ENCODE measurements at regions not wholly inside any gene's neighbourhood (a gene's known extent, or its start where the extent isn't known, plus 50 kb on each side); places are given as distances from the start of the nearest gene placed in this dataset.

- Histone ChIP-seq H3K27me3 (replicated peaks; ENCODE audit: control insufficient read depth, insufficient read depth, low read length) (no peaks in the 10 kb centered on the region), H3K36me3 (ENCODE audit: control insufficient read depth, insufficient read depth, low read length) (no peaks in the 10 kb centered on the region), H3K4me3 (replicated peaks; ENCODE audit: low read depth, low read length) (no peak overlapping the region)
- TF ChIP-seq, protein P1, sequence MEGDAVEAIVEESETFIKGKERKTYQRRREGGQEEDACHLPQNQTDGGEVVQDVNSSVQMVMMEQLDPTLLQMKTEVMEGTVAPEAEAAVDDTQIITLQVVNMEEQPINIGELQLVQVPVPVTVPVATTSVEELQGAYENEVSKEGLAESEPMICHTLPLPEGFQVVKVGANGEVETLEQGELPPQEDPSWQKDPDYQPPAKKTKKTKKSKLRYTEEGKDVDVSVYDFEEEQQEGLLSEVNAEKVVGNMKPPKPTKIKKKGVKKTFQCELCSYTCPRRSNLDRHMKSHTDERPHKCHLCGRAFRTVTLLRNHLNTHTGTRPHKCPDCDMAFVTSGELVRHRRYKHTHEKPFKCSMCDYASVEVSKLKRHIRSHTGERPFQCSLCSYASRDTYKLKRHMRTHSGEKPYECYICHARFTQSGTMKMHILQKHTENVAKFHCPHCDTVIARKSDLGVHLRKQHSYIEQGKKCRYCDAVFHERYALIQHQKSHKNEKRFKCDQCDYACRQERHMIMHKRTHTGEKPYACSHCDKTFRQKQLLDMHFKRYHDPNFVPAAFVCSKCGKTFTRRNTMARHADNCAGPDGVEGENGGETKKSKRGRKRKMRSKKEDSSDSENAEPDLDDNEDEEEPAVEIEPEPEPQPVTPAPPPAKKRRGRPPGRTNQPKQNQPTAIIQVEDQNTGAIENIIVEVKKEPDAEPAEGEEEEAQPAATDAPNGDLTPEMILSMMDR (IDR thresholded peaks at IDR 0.05; ENCODE audit: insufficient read depth, low read length, poor library complexity, severe bottlenecking) = no peak
- no peak for DNase-seq (ENCODE audit: extremely low read depth, insufficient read length)
Measured at GRCh38 chr13:73228546-73228945, 169.7 kb downstream of the KLF5 start.

- Histone ChIP-seq H3K36me3 (ENCODE audit: control insufficient read depth, insufficient read depth, low read length) (no peaks in the 10 kb centered on the region), H3K4me3 (replicated peaks; ENCODE audit: low read depth, low read length) (no peak overlapping the region), H3K27me3 (replicated peaks; ENCODE audit: control insufficient read depth, insufficient read depth, low read length) (no peaks in the 10 kb centered on the region)
- DNase-seq (ENCODE audit: extremely low read depth, insufficient read length) = no peak
- TF ChIP-seq, protein P1 (IDR thresholded peaks at IDR 0.05; ENCODE audit: insufficient read depth, low read length, poor library complexity, severe bottlenecking) = no peak
Measured at GRCh38 chr13:73225990-73226389, 167.2 kb downstream of the KLF5 start.

DNA sequence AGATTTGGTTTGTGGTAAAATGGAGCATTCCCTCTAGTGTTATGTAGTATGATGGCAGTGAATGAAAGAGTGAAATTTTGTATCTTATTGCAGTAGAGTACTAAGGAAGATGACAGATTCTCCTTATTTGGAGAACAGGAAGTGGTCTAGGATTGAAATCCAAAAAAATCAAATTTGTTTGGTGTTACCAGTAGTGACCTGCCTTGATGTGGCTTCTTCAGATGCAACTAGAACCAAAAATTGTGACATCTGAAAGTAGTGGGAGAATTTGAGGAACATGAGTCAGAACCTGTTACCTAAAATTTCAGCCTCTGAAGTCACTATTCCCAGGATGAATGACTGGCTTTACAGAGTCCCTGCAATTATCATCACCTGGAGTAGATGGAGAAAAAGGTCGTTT, 165.9 kb downstream of the KLF5 start:
- Histone ChIP-seq H3K36me3 (ENCODE audit: control insufficient read depth, insufficient read depth, low read length) (no peaks in the 10 kb centered on the region), H3K27me3 (replicated peaks; ENCODE audit: control insufficient read depth, insufficient read depth, low read length) (no peaks in the 10 kb centered on the region), H3K4me3 (replicated peaks; ENCODE audit: low read depth, low read length) (no peak overlapping the region)
- TF ChIP-seq, protein P1 (IDR thresholded peaks at IDR 0.05; ENCODE audit: insufficient read depth, low read length, poor library complexity, severe bottlenecking) = no peak
- DNase-seq (ENCODE audit: extremely low read depth, insufficient read length) = no peak

DNA sequence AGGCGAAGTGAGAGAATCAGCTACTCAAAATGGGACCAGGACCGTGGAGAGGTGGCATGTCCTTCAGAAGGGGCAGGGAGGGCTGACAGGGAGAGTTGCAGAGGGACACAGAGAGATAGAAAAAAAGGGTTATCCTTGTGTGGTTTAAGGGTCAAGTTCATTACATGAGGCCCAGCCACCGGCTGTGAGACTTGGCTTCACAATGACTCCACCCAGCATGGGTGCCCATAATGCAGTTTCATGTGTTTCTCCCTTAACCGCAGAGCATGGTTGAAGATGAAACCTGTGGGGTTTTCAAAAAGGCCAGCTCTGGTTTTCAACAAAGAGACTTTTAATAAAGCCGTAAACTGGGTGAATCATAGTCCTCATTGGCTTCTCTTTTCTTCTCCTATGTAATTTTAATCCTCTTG, 164.6 kb downstream of the KLF5 start:
- Histone ChIP-seq H3K27me3 (replicated peaks; ENCODE audit: control insufficient read depth, insufficient read depth, low read length) (no peaks in the 10 kb centered on the region), H3K4me3 (replicated peaks; ENCODE audit: low read depth, low read length) (no peak overlapping the region), H3K36me3 (ENCODE audit: control insufficient read depth, insufficient read depth, low read length) (no peaks in the 10 kb centered on the region)
- TF ChIP-seq, protein P1 (IDR thresholded peaks at IDR 0.05; ENCODE audit: insufficient read depth, low read length, poor library complexity, severe bottlenecking) = no peak
- DNase-seq (ENCODE audit: extremely low read depth, insufficient read length) = peak; percentile 17

DNA sequence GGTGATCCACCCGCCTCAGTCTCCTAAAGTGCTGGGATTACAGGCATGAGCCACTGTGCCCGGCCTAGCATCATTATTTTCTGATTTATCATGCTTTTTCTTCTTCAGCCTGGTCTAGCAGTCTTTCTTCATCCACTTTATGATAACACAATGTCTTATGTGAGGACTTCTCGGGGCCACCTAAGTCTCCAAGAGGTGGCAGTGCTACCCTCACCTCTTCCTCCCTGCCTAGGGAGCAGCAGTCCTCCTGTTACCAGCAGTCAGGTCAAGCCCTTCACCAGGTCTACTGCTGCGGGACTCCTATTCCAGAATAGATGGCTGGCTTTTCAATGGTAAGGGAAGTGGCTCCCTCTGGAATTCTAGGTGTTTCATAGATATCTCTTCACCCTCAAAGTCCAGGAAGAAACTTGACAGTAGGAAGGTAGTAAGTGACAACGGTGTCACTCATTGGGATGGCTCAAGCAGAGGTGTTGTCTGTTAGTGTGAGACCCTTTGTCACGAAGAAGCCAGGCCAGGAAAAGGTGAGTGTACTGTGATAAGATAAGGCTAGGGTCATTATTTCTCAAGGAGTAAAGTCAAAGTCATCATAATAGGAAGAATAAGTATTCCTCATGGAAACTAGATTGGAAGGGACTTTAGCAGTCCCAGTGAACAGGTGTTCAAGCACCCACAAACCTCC, 164.0 kb downstream of the KLF5 start:
- DNase-seq (ENCODE audit: extremely low read depth, insufficient read length) = no peak
- Histone ChIP-seq H3K4me3 (replicated peaks; ENCODE audit: low read depth, low read length) (no peak overlapping the region), H3K27me3 (replicated peaks; ENCODE audit: control insufficient read depth, insufficient read depth, low read length) (no peaks in the 10 kb centered on the region), H3K36me3 (ENCODE audit: control insufficient read depth, insufficient read depth, low read length) (no peaks in the 10 kb centered on the region)
- TF ChIP-seq, protein P1 (IDR thresholded peaks at IDR 0.05; ENCODE audit: insufficient read depth, low read length, poor library complexity, severe bottlenecking) = no peak
